Tibial nerve (tissue), 4 donors: ENCODE measurements at regions not wholly inside any gene's neighbourhood (a gene's known extent, or its start where the extent isn't known, plus 50 kb on each side); places are given as distances from the start of the nearest gene placed in this dataset.

Source experiments
- DNase-seq, 2 donors: peaks; one replicate each; pipeline ENCODE4 v3.0.0-alpha.2; 2019; ENCODE audit warnings: low spot score in 2 of 2
- H3K27ac ChIP-seq, 4 donors: fragments of 200-600 bp; sonication (generic) in 3 of 4; one replicate each; pipeline ENCODE4 v1.5.1; 2017 to 2019; ENCODE audit warnings: mild to moderate bottlenecking in 1 of 4
- H3K27me3 ChIP-seq, 2 donors: fragments of 200-600 bp; sonication (generic) in 1 of 2; one replicate each; pipeline versions ENCODE4 v1.5.1 to v1.6.0; 2017 to 2019
- H3K36me3 ChIP-seq, 3 donors: fragments of 200-600 bp; sonication (generic); one replicate each; pipeline ENCODE4 v1.5.1; 2018 to 2019
- H3K4me1 ChIP-seq, 4 donors: fragments of 200-600 bp; sonication (generic) in 3 of 4; one replicate each; pipeline ENCODE4 v1.5.1; 2017 to 2019
- H3K4me3 ChIP-seq, 4 donors: fragments of 200-600 bp; sonication (generic) in 3 of 4; one replicate each; pipeline ENCODE4 v1.5.1; 2017 to 2019; ENCODE audit warnings: mild to moderate bottlenecking in 1 of 4, moderate library complexity in 1 of 4
- H3K9me3 ChIP-seq, 4 donors: fragments of 200-600 bp; sonication (generic) in 3 of 4; one replicate each; pipeline ENCODE4 v1.5.1; 2017 to 2019
- EP300 ChIP-seq, 2 donors: sonication (generic); formaldehyde crosslinking; IDR thresholded peaks; one replicate each; pipeline ENCODE4 v1.6.1; 2017; ENCODE audit warnings: antibody characterized with exemption in 2 of 2, mild to moderate bottlenecking in 1 of 2
- POLR2A ChIP-seq, 2 donors: fragments of 450-650 bp; IDR thresholded peaks; one replicate each; pipeline ENCODE4 v1.6.1; 2017; ENCODE audit warnings: antibody characterized with exemption in 2 of 2, mild to moderate bottlenecking in 2 of 2, moderate library complexity in 2 of 2
- WGBS, 2 donors: methylation state at CpG; one replicate each; pipeline ENCODE4 v1.1.5; 2018; 5-methylcytosine and 5-hydroxymethylcytosine counted together
- TF ChIP-seq, protein P1 (sequence below), 5 experiments: fragments of 200-600 bp in 3 of 5; fragments of 450-650 bp in 2 of 5; sonication (generic) in 3 of 5; IDR thresholded peaks; one replicate each; pipeline ENCODE4 v1.5.1; 2016 to 2019; ENCODE audit warnings: antibody characterized with exemption in 5 of 5, mild to moderate bottlenecking in 3 of 5, moderate library complexity in 2 of 5

DNA sequence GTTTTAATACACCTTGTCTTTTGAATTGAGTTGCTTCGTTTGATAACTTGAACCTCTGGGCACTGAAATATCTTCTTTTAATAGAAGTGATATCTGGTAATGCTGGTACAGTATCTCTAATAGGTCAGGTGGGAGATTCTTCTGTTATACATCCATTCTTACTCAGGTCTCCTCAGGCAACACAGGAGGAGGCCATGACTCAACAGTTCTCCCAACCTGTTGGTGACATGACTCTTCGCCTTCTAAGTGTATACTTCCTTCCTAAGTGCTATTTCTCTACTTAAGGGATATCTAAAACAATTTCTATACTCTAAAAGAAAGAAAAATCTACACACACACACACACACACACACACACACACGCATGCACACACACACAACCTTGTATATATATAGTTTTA lies 509.1 kb downstream of the PCNX1 start:
- DNase-seq: no peak
- Histone ChIP-seq H3K27me3 (no peaks in the 10 kb centered on the region), H3K4me1 (peaks cover 0 to 21% (median 2%) of the 10 kb centered on the region in 4 donors), H3K36me3 (no peaks in the 10 kb centered on the region), H3K9me3 (no peaks in the 10 kb centered on the region), H3K27ac (no peak overlapping the region), H3K4me3 (no peak overlapping the region)
- TF ChIP-seq EP300 (IDR thresholded peaks at IDR 0.05) (no peak), POLR2A (IDR thresholded peaks at IDR 0.05) (no peak)
- TF ChIP-seq, protein P1, sequence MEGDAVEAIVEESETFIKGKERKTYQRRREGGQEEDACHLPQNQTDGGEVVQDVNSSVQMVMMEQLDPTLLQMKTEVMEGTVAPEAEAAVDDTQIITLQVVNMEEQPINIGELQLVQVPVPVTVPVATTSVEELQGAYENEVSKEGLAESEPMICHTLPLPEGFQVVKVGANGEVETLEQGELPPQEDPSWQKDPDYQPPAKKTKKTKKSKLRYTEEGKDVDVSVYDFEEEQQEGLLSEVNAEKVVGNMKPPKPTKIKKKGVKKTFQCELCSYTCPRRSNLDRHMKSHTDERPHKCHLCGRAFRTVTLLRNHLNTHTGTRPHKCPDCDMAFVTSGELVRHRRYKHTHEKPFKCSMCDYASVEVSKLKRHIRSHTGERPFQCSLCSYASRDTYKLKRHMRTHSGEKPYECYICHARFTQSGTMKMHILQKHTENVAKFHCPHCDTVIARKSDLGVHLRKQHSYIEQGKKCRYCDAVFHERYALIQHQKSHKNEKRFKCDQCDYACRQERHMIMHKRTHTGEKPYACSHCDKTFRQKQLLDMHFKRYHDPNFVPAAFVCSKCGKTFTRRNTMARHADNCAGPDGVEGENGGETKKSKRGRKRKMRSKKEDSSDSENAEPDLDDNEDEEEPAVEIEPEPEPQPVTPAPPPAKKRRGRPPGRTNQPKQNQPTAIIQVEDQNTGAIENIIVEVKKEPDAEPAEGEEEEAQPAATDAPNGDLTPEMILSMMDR (IDR thresholded peaks at IDR 0.05): no peak
- WGBS, 2 donors: 96 to 97% methylated on average over 3 of the region's 3 CpGs

DNA sequence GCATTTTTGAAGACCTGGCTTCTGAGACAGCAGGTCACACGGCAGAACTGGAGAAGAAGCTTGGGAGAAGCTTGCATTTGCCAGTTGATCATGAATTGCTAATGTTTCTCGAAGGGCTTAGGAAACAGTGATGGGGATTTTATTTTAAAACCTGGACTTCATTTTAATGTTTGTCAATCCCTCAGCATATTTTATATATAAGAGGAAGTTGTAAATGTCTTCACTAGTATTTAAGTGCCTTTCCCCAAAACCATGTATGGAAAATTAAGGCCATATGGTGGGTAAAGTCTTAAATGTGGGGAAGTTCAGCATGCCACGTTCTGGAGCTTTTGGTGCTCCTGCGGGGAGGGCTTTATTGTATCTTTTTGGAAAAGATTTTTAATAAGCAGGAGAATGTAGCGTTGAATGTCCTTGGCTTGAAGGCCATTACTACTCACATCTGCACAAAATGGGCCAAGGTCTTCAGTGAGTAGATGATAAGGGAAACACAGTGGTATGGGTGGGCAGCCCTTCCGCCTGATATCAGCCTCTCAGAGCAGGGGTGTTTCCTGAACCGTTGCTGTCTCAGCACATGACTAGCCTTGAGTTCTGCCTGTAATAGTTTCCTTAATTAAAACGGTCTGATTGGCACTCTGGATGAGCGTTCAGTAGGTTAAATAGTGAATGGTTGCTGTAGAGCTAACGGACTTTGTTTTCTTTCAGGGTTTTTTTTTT lies 511.4 kb downstream of the PCNX1 start:
- no peak overlapping the region for H3K27ac ChIP-seq
- WGBS, 2 donors: 83 to 85% methylated on average over 10 of the region's 10 CpGs
- no peak for DNase-seq
- peaks cover 0 to 4% (median 0%) of the 10 kb centered on the region in 3 donors for H3K36me3 ChIP-seq
- H3K27me3 ChIP-seq: no peaks in the 10 kb centered on the region
- TF ChIP-seq, protein P1 (IDR thresholded peaks at IDR 0.05): no peak
- TF ChIP-seq POLR2A (IDR thresholded peaks at IDR 0.05): no peak
- TF ChIP-seq EP300 (IDR thresholded peaks at IDR 0.05): no peak
- H3K9me3 ChIP-seq: no peaks in the 10 kb centered on the region
- H3K4me1 ChIP-seq: peaks cover 0 to 18% (median 2%) of the 10 kb centered on the region in 4 donors
- no peak overlapping the region for H3K4me3 ChIP-seq

DNA sequence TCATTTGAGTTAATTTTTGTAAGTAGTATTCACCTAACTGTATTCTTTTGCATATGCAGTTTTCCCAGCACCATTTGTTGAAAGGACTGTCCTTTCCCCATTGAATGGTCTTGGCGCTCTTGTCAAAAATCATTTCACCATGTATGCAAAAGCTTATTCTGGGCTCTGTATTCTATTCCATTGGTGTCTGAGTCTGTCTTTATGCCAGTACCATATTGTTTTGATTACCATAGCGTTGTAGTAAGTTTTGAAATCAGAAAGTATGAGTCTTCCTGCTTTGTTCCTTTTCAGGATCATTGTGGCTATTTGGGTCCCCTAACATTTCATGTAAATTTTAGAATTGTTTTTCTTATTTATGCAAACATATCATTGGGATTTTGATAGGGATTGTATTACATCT lies 508.7 kb upstream of the RGS6 start:
- Histone ChIP-seq H3K9me3 (peaks cover 0 to 36% (median 8%) of the 10 kb centered on the region in 4 donors), H3K36me3 (peaks cover 0 to 27% (median 0%) of the 10 kb centered on the region in 3 donors), H3K27me3 (no peaks in the 10 kb centered on the region), H3K4me1 (no peaks in the 10 kb centered on the region), H3K27ac (no peak overlapping the region), H3K4me3 (no peak overlapping the region)
- TF ChIP-seq POLR2A (IDR thresholded peaks at IDR 0.05): no peak
- TF ChIP-seq, protein P1 (IDR thresholded peaks at IDR 0.05): no peak
- no peak for TF ChIP-seq EP300 (IDR thresholded peaks at IDR 0.05)
- DNase-seq: no peak
- WGBS, 2 donors: 96 to 97% methylated on average over 2 of the region's 2 CpGs

DNA sequence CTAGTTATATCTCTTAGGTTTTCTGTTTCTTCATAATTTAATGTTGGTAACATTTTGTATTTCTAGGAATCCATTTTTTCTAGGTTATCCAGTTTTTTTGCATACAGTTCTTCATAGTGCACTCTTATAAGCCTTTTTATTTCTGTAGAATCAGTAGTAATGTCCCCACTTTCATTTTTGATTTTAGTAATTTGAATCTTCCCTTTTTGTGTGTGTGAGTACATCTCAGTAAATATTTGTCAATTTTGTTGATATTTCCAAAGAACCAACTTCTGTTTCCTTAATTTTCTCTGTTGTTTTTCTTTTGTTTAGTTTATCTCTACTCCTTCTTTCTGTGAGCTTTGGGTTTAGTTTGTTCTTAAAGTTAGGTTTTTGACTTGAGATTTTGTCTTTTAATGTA lies 507.3 kb upstream of the RGS6 start:
- Histone ChIP-seq H3K27ac (no peak overlapping the region), H3K4me3 (no peak overlapping the region), H3K4me1 (no peaks in the 10 kb centered on the region), H3K36me3 (peaks cover 0 to 27% (median 0%) of the 10 kb centered on the region in 3 donors), H3K9me3 (peaks cover 0 to 36% (median 8%) of the 10 kb centered on the region in 4 donors), H3K27me3 (no peaks in the 10 kb centered on the region)
- TF ChIP-seq, protein P1 (IDR thresholded peaks at IDR 0.05): no peak
- TF ChIP-seq POLR2A (IDR thresholded peaks at IDR 0.05) (no peak), EP300 (IDR thresholded peaks at IDR 0.05) (no peak)
- DNase-seq: no peak

DNA sequence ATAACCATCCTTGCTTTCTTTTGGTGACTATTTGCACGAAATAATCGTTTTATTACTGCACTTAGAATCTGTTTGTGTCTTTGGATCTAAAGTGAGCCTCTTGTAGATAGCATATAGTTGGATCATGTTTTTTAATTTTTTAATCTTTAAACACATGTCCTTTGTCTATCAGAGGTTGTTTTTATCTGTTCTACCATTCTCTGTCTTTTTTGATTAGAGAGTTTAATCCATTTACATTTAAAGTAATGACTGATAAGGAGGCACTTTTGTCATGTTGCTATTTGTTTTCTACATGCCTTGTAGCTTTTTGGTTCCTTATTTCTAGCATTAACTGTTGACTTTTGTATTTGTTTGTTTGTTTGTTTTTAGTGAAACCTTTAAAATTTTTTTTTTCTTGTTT lies 506.2 kb upstream of the RGS6 start:
- Histone ChIP-seq H3K4me1 (no peaks in the 10 kb centered on the region), H3K36me3 (peaks cover 0 to 27% (median 0%) of the 10 kb centered on the region in 3 donors), H3K27me3 (no peaks in the 10 kb centered on the region), H3K27ac (no peak overlapping the region), H3K4me3 (no peak overlapping the region), H3K9me3 (peaks cover 0 to 36% (median 8%) of the 10 kb centered on the region in 4 donors)
- TF ChIP-seq EP300 (IDR thresholded peaks at IDR 0.05): no peak
- TF ChIP-seq, protein P1 (IDR thresholded peaks at IDR 0.05): no peak
- TF ChIP-seq POLR2A (IDR thresholded peaks at IDR 0.05): no peak
- no peak for DNase-seq
- 72 to 99% methylated on average over 2 of the region's 2 CpGs for WGBS, 2 donors
